ENCODE measurements at regions not wholly inside any gene's neighbourhood (a gene's known extent, or its start where the extent isn't known, plus 50 kb on each side); places are given as distances from the start of the nearest gene placed in this dataset.

GRCh38 chr13:50365408-50366391 is 350.5 kb downstream of the KCNRG start:
- 91 to 95% (median 93%) methylated on average over 10 of the region's 10 CpGs for WGBS, 4 donors
- H3K9me3 ChIP-seq, result no peaks in the 10 kb centered on the region
- intact Hi-C loops (cut with DNase I), result no loop called here
- H3K27ac ChIP-seq, result peak overlapping the region in 1 of 12 donors; percentile 65
- H3K4me1 ChIP-seq, result peaks cover 0 to 26% (median 0%) of the 10 kb centered on the region in 12 donors
- ATAC-seq (no peak), DNase-seq (no peak)
- no peaks in the 10 kb centered on the region for H3K36me3 ChIP-seq
- TF ChIP-seq CTCF (IDR thresholded peaks at IDR 0.05), result no peak
- no peak for TF ChIP-seq POLR2A (IDR thresholded peaks at IDR 0.05)
- no peak overlapping the region for H3K4me3 ChIP-seq
- H3K27me3 ChIP-seq, result no peaks in the 10 kb centered on the region

- TF ChIP-seq POLR2A (IDR thresholded peaks at IDR 0.05), result no peak
- TF ChIP-seq CTCF (IDR thresholded peaks at IDR 0.05), result no peak
- no peaks in the 10 kb centered on the region for H3K9me3 ChIP-seq
- peak overlapping the region in 1 of 12 donors; percentile 65 for H3K27ac ChIP-seq
- no peaks in the 10 kb centered on the region for H3K27me3 ChIP-seq
- no peak for ATAC-seq
- DNase-seq, result no peak
- intact Hi-C loops (cut with DNase I), result no loop called here
- WGBS, 4 donors, result 79 to 95% (median 95%) methylated on average over 6 of the region's 6 CpGs
- H3K4me1 ChIP-seq, result peaks cover 0 to 17% (median 0%) of the 10 kb centered on the region in 12 donors
- H3K36me3 ChIP-seq, result no peaks in the 10 kb centered on the region
- H3K4me3 ChIP-seq, result no peak overlapping the region
Measured at GRCh38 chr13:50366488-50367174, 351.4 kb downstream of the KCNRG start.

GRCh38 chr13:50369646-50370045 is 354.4 kb downstream of the KCNRG start:
- Histone ChIP-seq H3K27ac (no peak overlapping the region), H3K36me3 (no peaks in the 10 kb centered on the region), H3K4me3 (no peak overlapping the region), H3K4me1 (peaks cover 0 to 13% (median 0%) of the 10 kb centered on the region in 12 donors), H3K9me3 (no peaks in the 10 kb centered on the region), H3K27me3 (no peaks in the 10 kb centered on the region)
- 52 to 71% (median 56%) methylated on average over 2 of the region's 2 CpGs for WGBS, 4 donors
- TF ChIP-seq POLR2A (IDR thresholded peaks at IDR 0.05), result no peak
- TF ChIP-seq CTCF (IDR thresholded peaks at IDR 0.05), result no peak
- no peak for ATAC-seq
- DNase-seq, result no peak
- intact Hi-C loops (cut with DNase I), result loop anchor here in 3 of 10 donors (10.0 kb wide), 2 partner anchors 155 to 435 kb away; no protein-coding TSS in a partner anchor

Data from heart left ventricle (tissue), 16 donors.